IMR-90 (cell line): ENCODE measurements at regions not wholly inside any gene's neighbourhood (a gene's known extent, or its start where the extent isn't known, plus 50 kb on each side); places are given as distances from the start of the nearest gene placed in this dataset.

ENCODE experiments used
- ATAC-seq: fragments of 200-7000 bp; cut with Tn5 transposase; 2 replicates; pipeline ENCODE4 v1.9.1; 2020; ENCODE audit warnings: low read depth, mild to moderate bottlenecking, moderate library complexity
- BruUV-seq: library from RNA; stranded (reverse); fragments of 400-500 nt; replicated peaks from 2 replicates; lab custom pipeline; 2021; lab: Mats Ljungman, UMichigan
- CTCF ChIA-PET: fragments of 300-600 bp; formaldehyde crosslinking; extraction: SDS; loops from one replicate; lab custom pipeline; 2021; ENCODE audit warnings: antibody characterized with exemption; lab: Yijun Ruan, JAX
- POLR2A ChIA-PET: fragments of 300-600 bp; sonication (Branson Sonifier 250); formaldehyde crosslinking; loops from one replicate; lab custom pipeline; 2022; ENCODE audit warnings: antibody characterized with exemption; ENCODE audit not compliant: unreplicated experiment; lab: Charles Lee
- DNase-seq: peaks from one replicate; pipeline ENCODE4 v3.0.0; 2013
- H2AFZ ChIP-seq: replicated peaks from 2 replicates; pipeline ENCODE3; 2013; ENCODE audit warnings: low read length, mild to moderate bottlenecking; ENCODE audit not compliant: poor library complexity
- H2AK5ac ChIP-seq: 2 replicates; pipeline ENCODE4 v1.6.1; 2013; ENCODE audit warnings: low read depth, low read length, inconsistent platforms
- H2AK9ac ChIP-seq: replicated peaks from 2 replicates; pipeline ENCODE3; 2013; ENCODE audit warnings: mild to moderate bottlenecking, low read depth, low read length, moderate library complexity; ENCODE audit not compliant: poor library complexity
- H2BK120ac ChIP-seq: 2 replicates; pipeline ENCODE4 v1.6.1; 2013; ENCODE audit warnings: low read depth, low read length, inconsistent platforms
- H2BK15ac ChIP-seq: 3 replicates; pipeline ENCODE4 v1.6.1; 2013; ENCODE audit warnings: low read depth, low read length, inconsistent platforms
- H2BK20ac ChIP-seq: 2 replicates; pipeline ENCODE4 v1.6.1; 2013; ENCODE audit warnings: low read depth, mild to moderate bottlenecking, inconsistent platforms, low read length, moderate library complexity
- H2BK5ac ChIP-seq: 2 replicates; pipeline ENCODE4 v1.6.1; 2013; ENCODE audit warnings: mild to moderate bottlenecking, low read depth, low read length, inconsistent platforms; ENCODE audit not compliant: poor library complexity, severe bottlenecking
- H3K14ac ChIP-seq: replicated peaks from 2 replicates; pipeline ENCODE4 v1.6.1; 2013; ENCODE audit warnings: low read depth, low read length, inconsistent platforms
- H3K18ac ChIP-seq: 2 replicates; pipeline ENCODE4 v1.6.1; 2013; ENCODE audit warnings: low read depth, low read length, control low read depth
- H3K23ac ChIP-seq: 2 replicates; pipeline ENCODE4 v1.6.1; 2013; ENCODE audit warnings: low read depth, low read length, inconsistent platforms
- H3K27ac ChIP-seq: 2 replicates; pipeline ENCODE4 v1.5.1; 2013; ENCODE audit warnings: mild to moderate bottlenecking, control low read depth, low read length; ENCODE audit not compliant: insufficient read depth
- H3K27me3 ChIP-seq: 2 replicates; pipeline ENCODE4 v1.6.1; 2013; ENCODE audit warnings: low read length; ENCODE audit not compliant: control insufficient read depth, insufficient read depth
- H3K36me3 ChIP-seq: 2 replicates; pipeline ENCODE4 v1.6.1; 2013; ENCODE audit warnings: low read length, mixed read lengths; ENCODE audit not compliant: control insufficient read depth, insufficient read depth
- H3K4ac ChIP-seq: 2 replicates; pipeline ENCODE4 v1.6.1; 2013; ENCODE audit warnings: low read depth, low read length, inconsistent platforms
- H3K4me1 ChIP-seq: 2 replicates; pipeline ENCODE4 v1.6.1; 2013; ENCODE audit warnings: low read length, mixed read lengths; ENCODE audit not compliant: control insufficient read depth, insufficient read depth
- H3K4me2 ChIP-seq: 2 replicates; pipeline ENCODE4 v1.6.1; 2013; ENCODE audit warnings: low read depth, mild to moderate bottlenecking, control low read depth, low read length, moderate library complexity
- H3K4me3 ChIP-seq: 2 replicates; pipeline ENCODE4 v1.5.1; 2013; ENCODE audit warnings: low read depth, mild to moderate bottlenecking, control low read depth, low read length, moderate library complexity; ENCODE audit not compliant: insufficient read depth
- H3K56ac ChIP-seq: 2 replicates; pipeline ENCODE4 v1.6.1; 2013; ENCODE audit warnings: low read length, inconsistent platforms; ENCODE audit not compliant: insufficient read depth; ENCODE audit errors: extremely low read depth
- H3K79me1 ChIP-seq, 2 experiments: 2 replicates each; pipeline ENCODE4 v1.6.1; 2013; ENCODE audit warnings: low read length in 2 of 2, inconsistent platforms in 1 of 2, low read depth in 1 of 2
- H3K9ac ChIP-seq: 2 replicates; pipeline ENCODE4 v1.6.1; 2013; ENCODE audit warnings: low read depth, low read length, control low read depth
- H3K9me1 ChIP-seq: 2 replicates; pipeline ENCODE4 v1.6.1; 2013; ENCODE audit warnings: low read length, inconsistent platforms; ENCODE audit not compliant: insufficient read depth
- H3K9me3 ChIP-seq: 2 replicates; pipeline ENCODE4 v1.6.1; 2013; ENCODE audit warnings: low read length; ENCODE audit not compliant: control insufficient read depth, insufficient read depth
- H4K20me1 ChIP-seq: 2 replicates; pipeline ENCODE4 v1.6.1; 2013; ENCODE audit warnings: low read length, inconsistent platforms; ENCODE audit not compliant: insufficient read depth
- H4K5ac ChIP-seq: 2 replicates; pipeline ENCODE4 v1.6.1; 2013; ENCODE audit warnings: mild to moderate bottlenecking, low read depth, low read length, control low read depth
- H4K8ac ChIP-seq, 2 experiments: 2 replicates each; pipeline ENCODE4 v1.6.1; 2013; ENCODE audit warnings: low read depth in 2 of 2, low read length in 2 of 2, control low read depth in 1 of 2, inconsistent platforms in 1 of 2
- H4K91ac ChIP-seq: 2 replicates; pipeline ENCODE4 v1.6.1; 2013; ENCODE audit warnings: low read depth, low read length, inconsistent platforms; ENCODE audit not compliant: insufficient read depth
- BHLHE40 ChIP-seq: fragments of 150-350 bp; IDR thresholded peaks from 2 replicates; pipeline ENCODE4 v1.6.1; 2016; ENCODE audit warnings: mild to moderate bottlenecking, low read depth, low read length
- CHD1 ChIP-seq: IDR thresholded peaks from 2 replicates; pipeline ENCODE4 v1.6.1; 2012; ENCODE audit warnings: low read depth, low read length, improper control_type of control experiment
- FOS ChIP-seq: fragments of 150-350 bp; IDR thresholded peaks from 2 replicates; pipeline ENCODE4 v1.6.1; 2016; ENCODE audit warnings: low read depth, low read length
- MAFK ChIP-seq: IDR thresholded peaks from 2 replicates; pipeline ENCODE4 v1.6.1; 2012; ENCODE audit warnings: low read depth, low read length, improper control_type of control experiment
- MAZ ChIP-seq: IDR thresholded peaks from 2 replicates; pipeline ENCODE4 v1.6.1; 2012; ENCODE audit warnings: low read depth, mild to moderate bottlenecking, low read length, improper control_type of control experiment, moderate library complexity, borderline replicate concordance
- RCOR1 ChIP-seq: IDR thresholded peaks from 2 replicates; pipeline ENCODE4 v1.6.1; 2012; ENCODE audit warnings: mild to moderate bottlenecking, low read length, improper control_type of control experiment; ENCODE audit not compliant: insufficient replicate concordance
- RFX5 ChIP-seq: IDR thresholded peaks from 2 replicates; pipeline ENCODE4 v1.8.0; 2012; ENCODE audit warnings: low read depth, mild to moderate bottlenecking, low read length, moderate library complexity
- WGBS, 2 experiments: methylation state at CpG; one replicate each; pipeline versions ENCODE4 v1.1.5 to v1.1.7; 2013; ENCODE audit warnings: missing lambda C conversion rate in 2 of 2; ENCODE audit not compliant: insufficient read length in 1 of 2; ENCODE audit errors: extremely low coverage in 2 of 2; 5-methylcytosine and 5-hydroxymethylcytosine counted together
- dilution Hi-C: fragments of 300-500 bp; cut with HindIII; formaldehyde crosslinking; loops from one replicate; pipeline ENCODE4 v1.14.3; 2018; ENCODE audit warnings: low sequenced_read_pairs; ENCODE audit not compliant: unreplicated experiment
- in situ Hi-C: fragments of 300-500 bp; cut with MboI; formaldehyde crosslinking; loops from 3 replicates; pipeline ENCODE4 v1.14.3; 2019; ENCODE audit warnings: low sequenced_read_pairs, inconsistent platforms, mixed read lengths
- intact Hi-C: fragments of 100-400 bp; cut with micrococcal nuclease; formaldehyde crosslinking; loops from 2 replicates; pipeline ENCODE4 v1.10.0; 2022
- TF ChIP-seq, protein P1 (sequence below): fragments of 150-350 bp; IDR thresholded peaks from 2 replicates; pipeline ENCODE4 v1.6.1; 2016; ENCODE audit warnings: low read depth, mild to moderate bottlenecking, low read length, moderate library complexity, borderline replicate concordance
- TF ChIP-seq, protein P2 (sequence below): fragments of 150-350 bp; IDR thresholded peaks from 2 replicates; pipeline ENCODE4 v1.6.1; 2017; ENCODE audit warnings: mild to moderate bottlenecking, antibody characterized with exemption, low read length, low read depth

DNA sequence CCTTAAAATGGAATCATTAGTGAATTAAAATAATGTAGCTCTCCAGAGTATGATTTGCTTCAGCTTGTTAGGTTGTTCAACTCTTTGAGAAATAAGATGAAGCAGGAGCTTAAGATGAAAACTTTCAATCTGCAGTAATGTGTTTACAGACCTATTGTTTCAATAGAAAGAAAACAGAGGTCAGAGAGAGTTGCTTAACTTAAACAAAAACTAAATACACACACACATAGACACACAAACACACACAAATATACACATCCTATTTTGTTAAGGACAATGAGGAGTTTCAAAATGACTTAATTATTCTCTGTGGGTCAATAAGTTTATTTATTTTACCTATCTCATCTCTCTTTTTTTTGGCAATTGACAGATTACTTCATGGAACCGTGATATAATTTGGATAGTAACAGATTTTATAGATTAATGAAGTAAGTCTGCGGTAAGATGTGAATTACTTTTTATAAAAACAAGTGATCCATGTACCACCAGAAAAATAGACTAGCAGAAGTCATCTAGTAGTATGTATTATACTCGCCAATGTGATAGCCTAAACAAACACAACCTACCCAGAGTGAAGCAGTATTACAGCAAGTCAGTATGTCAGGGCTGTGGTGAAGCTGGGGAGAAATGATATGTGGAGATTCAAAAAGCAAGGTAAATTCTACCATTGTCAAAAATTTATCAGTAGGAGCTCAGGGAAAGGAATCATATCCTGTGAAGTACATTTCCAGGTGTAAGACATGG is 76.7 kb upstream of the DCBLD2 start:
- Histone ChIP-seq H4K20me1 (no peaks in the 10 kb centered on the region), H3K9me3 (no peaks in the 10 kb centered on the region), H3K9ac (no peak overlapping the region), H3K4me1 (no peaks in the 10 kb centered on the region; the same call in 1 of the 2 replicates), H2BK120ac (peak overlapping the region; percentile 47; the same call in 1 of the 2 replicates), H4K91ac (no peak overlapping the region), H3K27ac (no peak overlapping the region), H3K14ac (peak overlapping the region; percentile 78; the same call in 1 of the 2 replicates), H3K4me3 (no peak overlapping the region), H2AK5ac (peak overlapping the region; percentile 87), H3K4me2 (no peak overlapping the region), H2BK5ac (peak overlapping the region; percentile 65), H4K5ac (no peak overlapping the region), H2AFZ (no peak overlapping the region), H3K36me3 (no peaks in the 10 kb centered on the region), H2BK20ac (peak overlapping the region; percentile 78; the same call in 1 of the 2 replicates), H3K27me3 (no peaks in the 10 kb centered on the region), H3K9me1 (no peaks in the 10 kb centered on the region; the same call in 1 of the 2 replicates), H3K4ac (peak overlapping the region; percentile 72; the same call in 1 of the 2 replicates), H3K18ac (peak overlapping the region; percentile 24; the same call in 1 of the 2 replicates), H2BK15ac (peak overlapping the region; percentile 46; the same call in 1 of the 3 replicates), H4K8ac (peak overlapping the region in 1 of 2 experiments; percentile 41; a peak in 2 of 4 replicates), H3K79me1 (peaks cover 0 to 10% of the 10 kb centered on the region in 2 experiments; a peak in 2 of 4 replicates), H3K56ac (no peak overlapping the region), H3K23ac (no peak overlapping the region), H2AK9ac (no peak overlapping the region)
- dilution Hi-C loops (no loop called here), in situ Hi-C loops (loop anchor here (5.0 kb wide), 1 partner anchor 81 kb away; no protein-coding TSS in a partner anchor), intact Hi-C loops (no loop called here)
- DNase-seq, result no peak
- ChIA-PET CTCF (no interaction called here), POLR2A (no interaction called here)
- no CpG with 5 or more reads among the region's 3 CpGs for WGBS, 2 experiments
- TF ChIP-seq RCOR1, result no peak
- no peak for TF ChIP-seq MAFK
- no peak for TF ChIP-seq FOS
- TF ChIP-seq BHLHE40, result no peak
- TF ChIP-seq, protein P1, sequence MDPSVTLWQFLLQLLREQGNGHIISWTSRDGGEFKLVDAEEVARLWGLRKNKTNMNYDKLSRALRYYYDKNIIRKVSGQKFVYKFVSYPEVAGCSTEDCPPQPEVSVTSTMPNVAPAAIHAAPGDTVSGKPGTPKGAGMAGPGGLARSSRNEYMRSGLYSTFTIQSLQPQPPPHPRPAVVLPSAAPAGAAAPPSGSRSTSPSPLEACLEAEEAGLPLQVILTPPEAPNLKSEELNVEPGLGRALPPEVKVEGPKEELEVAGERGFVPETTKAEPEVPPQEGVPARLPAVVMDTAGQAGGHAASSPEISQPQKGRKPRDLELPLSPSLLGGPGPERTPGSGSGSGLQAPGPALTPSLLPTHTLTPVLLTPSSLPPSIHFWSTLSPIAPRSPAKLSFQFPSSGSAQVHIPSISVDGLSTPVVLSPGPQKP, result no peak
- TF ChIP-seq RFX5, result no peak
- no peak for TF ChIP-seq MAZ
- TF ChIP-seq, protein P2, sequence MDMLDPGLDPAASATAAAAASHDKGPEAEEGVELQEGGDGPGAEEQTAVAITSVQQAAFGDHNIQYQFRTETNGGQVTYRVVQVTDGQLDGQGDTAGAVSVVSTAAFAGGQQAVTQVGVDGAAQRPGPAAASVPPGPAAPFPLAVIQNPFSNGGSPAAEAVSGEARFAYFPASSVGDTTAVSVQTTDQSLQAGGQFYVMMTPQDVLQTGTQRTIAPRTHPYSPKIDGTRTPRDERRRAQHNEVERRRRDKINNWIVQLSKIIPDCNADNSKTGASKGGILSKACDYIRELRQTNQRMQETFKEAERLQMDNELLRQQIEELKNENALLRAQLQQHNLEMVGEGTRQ, result no peak
- TF ChIP-seq CHD1, result no peak
- no peak for ATAC-seq
- no TSS peak for BruUV-seq
